Stimulated activated CD4-positive, alpha-beta T cell treated with anti-CD3 and anti-CD28 coated beads, Interleukin-2, amount 100 ng/mL, for 4 hours (primary cell): ENCODE measurements at regions not wholly inside any gene's neighbourhood (a gene's known extent, or its start where the extent isn't known, plus 50 kb on each side); places are given as distances from the start of the nearest gene placed in this dataset.
"Not testable (repeated sequence)": the region's sequence is repeated elsewhere in the genome, so short reads cannot be mapped to it uniquely, and the experiment has no call there.

Experiments
- DNase-seq: peaks from one replicate; pipeline ENCODE4 v3.0.0-alpha.2; 2020; ENCODE audit warnings: low read depth

DNA sequence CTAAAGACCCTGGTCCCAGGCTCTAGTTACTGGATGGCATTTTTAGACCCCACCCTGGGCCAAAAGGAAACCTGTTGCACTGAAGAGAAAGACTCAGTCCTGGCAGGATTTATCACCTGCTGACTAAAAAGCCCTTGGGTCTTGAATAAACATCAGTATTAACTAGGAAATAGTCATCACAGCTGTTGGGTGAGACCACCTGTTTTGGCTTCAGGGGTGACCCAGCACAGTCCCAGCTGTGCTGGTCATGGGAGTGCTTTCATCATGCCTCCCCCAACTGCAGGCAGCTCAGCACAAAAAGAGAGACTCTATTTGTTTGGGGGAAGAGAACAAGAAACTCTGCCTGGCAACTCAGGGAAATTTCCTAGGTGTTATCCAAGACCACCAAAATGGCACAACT is 903.2 kb downstream of the C4orf33 start:
- no peak for DNase-seq

- no peak for DNase-seq
These were observed 912.5 kb downstream of the C4orf33 start for GRCh38 chr4:130008461-130008860.

DNA sequence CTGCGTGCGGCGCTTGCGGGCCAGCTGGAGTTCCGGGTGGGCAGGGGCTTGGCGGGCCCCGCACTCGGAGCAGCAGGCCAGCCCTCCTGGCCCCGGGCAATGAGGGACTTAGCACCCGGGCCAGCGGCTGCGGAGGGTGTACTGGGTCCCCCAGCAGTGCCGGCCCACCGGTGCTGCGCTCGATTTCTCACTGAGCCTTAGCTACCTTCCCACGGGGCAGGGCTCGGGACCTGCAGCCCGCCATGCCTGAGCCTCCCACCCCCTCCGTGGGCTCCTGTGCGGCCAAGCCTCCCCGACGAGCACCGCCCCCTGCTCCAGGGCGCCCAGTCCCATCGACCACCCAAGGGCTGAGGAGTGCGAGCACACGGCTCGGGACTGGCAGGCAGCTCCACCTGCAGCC is 916.9 kb downstream of the C4orf33 start:
- DNase-seq, result not testable (repeated sequence)

- DNase-seq, result no peak
These were observed 925.8 kb downstream of the C4orf33 start for GRCh38 chr4:130021706-130022105.

DNA sequence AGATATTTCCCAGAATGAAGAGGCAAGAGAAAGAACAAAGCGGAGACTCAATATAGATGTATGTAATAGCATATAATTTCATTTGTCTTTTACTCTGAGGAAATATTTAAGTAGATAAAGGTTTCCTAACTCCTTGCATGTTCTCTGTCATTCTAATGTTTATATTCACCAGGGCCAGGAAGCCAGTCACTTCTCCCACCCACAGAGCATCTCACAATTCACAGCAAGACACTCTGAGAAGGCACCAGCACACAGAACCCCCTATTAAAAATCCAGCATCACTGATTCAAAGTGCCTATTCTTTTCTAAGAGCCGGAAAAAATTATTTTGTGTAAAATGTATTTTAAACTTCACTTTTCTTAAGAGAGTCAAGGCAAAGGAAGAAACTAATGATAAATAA is 927.1 kb downstream of the C4orf33 start:
- no peak for DNase-seq

GRCh38 chr4:130025701-130026100 is 929.7 kb downstream of the C4orf33 start:
- DNase-seq, result no peak

GRCh38 chr4:130026185-130026584 is 930.2 kb downstream of the C4orf33 start:
- DNase-seq, result no peak

DNA sequence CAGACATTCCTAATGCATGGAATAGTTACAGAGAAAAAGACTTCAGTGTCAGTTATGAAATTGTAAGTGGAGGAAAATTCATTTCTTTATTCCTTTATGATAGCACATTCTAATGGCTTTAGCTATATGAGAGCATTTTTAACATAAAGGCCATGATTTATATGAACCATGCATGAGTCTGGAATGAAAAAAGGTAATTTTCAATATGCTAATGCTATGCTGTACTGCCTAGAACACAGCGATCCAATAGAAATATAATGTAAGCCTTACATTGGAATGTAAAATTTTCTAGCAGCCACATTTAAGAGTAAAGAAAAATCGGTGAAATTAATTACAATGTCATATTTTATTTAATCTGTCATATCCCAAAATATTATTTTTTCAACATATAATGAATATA is 932.0 kb downstream of the C4orf33 start:
- no peak for DNase-seq

GRCh38 chr4:130028552-130028951 is 932.6 kb downstream of the C4orf33 start:
- no peak for DNase-seq

DNA sequence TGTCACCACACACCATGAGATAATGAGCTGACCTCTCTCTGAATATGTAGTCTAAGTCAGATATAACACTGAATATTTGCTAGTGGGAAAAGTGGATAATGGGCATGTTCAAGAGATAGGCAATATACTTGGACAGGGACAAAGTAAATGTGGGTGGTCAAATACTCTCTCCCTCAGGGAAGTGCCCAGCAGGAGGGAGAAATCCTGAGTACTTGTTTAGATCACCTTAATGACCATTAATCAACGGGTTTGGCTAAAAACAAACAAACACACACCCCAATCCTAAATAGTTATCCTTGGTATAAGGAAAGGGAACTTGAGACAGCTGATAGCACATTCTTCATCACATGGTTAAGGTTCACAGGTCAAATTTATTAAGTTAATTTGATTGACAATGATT is 933.5 kb downstream of the C4orf33 start:
- DNase-seq, result no peak

DNA sequence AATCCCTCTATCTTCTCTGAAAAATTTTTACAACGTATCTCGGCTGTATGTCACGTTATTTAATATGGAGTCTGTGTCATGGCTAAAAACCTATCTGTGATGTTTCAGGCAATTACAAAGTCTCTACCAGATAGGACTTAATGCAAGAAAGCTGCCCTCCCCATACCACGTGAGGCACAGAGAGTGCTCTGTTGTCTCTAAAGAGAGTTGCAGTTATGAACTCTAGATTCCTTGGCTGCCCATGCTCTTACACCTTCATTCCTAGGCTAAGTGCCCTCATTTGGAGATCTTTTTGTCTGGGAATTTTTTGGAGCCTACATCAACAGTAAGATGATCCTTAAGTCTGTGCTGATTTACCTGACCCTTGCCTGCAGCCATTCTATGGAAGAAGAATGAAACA is 935.9 kb downstream of the C4orf33 start:
- no peak for DNase-seq

DNA sequence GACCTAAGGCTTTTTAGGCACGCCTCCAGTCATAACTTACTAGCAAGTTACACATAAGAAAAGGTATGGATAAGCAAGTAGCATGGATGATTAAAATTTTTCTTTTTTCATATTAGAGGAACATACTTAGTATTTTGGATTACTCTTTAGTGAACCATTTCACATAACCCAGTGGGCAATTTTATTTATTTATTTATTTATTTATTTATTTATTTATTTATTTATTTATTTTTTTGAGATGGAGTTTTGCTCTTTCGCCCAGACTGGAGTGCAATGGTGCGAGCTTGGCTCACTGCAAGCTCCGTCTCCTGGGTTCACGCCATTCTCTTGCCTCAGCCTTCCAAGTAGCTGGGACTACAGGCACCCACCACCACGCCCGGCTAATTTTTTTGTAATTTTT is 937.7 kb downstream of the C4orf33 start:
- not testable (repeated sequence) for DNase-seq

DNA sequence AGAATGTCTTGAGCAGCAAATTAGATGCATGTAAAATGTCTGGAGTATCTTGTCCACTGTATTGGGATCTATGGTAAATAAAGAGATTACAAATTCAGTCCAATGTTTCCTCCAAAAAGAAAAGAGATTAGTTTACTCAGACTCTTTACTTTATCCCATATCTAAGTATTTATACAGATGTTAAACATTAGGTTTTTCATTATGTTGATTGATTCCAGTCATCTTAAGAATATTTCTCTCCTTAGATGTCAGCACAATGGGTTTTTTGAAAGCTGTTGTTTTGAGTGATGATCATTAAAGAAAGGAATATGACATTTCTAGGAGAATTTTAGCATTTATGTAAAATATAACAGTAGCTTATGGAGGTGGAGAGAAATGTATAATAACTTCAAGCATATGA is 938.9 kb downstream of the C4orf33 start:
- no peak for DNase-seq

- DNase-seq, result no peak
These were observed 939.4 kb downstream of the C4orf33 start for GRCh38 chr4:130035391-130035790.

DNA sequence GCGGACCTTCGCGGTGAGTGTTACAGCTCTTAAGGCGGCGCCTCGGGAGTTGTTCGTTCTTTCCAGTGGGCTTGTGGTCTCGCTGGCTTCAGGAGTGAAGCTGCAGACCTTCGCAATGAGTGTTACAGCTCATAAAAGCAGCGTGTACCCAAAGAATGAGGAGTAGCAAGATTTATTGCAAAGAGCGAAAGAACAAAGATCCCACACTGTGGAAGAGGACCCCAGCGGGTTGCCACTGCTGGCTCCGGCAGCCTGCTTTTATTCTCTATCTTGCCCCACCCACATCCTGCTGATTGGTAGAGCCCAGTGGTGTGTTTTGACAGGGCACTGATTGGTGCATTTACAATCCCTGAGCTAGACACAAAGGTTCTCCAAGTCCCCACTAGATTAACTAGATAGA is 941.9 kb downstream of the C4orf33 start:
- not testable (repeated sequence) for DNase-seq

GRCh38 chr4:130038540-130038939 is 942.6 kb downstream of the C4orf33 start:
- not testable (repeated sequence) for DNase-seq

DNA sequence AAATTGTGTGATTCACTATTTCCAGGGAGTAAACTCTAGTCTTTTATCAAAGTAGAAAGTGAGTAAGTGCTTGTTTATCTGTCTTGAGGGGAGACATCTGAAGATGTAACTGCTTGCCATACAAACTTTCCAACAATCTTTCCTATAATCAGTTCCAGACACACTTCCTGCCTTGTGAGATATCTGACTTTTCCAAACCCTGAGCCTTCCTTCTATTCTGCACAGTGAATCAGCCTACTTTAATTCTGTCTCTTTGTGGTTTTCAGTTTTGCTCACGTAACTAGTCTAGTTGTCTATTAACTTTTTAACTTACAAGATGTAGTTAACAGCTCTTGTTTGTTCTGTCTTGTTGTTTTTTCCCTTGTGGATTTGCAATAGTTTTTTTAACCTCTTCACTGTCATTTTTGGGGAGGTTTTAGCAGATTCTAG is 947.8 kb downstream of the C4orf33 start:
- DNase-seq, result no peak

GRCh38 chr4:130044788-130045531 is 949.0 kb downstream of the C4orf33 start:
- DNase-seq, result no peak

DNA sequence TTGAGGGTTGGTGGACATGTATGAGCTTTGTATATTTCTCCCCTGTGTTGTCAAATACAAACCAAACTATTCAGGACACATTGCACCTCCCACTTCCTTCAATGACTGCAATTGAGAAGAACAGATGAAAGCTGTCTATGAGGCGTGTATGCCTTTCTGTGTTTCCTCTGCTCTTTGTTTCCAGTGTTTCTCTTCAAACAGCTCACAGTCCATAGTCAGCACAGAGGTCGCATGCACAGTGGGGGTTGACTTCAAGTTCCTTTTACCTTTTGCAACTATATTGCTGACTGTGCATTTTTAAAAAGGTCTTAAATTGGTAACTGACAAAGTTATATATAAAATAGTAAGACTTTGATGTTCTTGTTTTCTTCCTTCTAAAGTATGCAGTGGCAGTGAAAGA is 957.8 kb downstream of the C4orf33 start:
- DNase-seq, result no peak

GRCh38 chr4:130054908-130055307 is 959.0 kb downstream of the C4orf33 start:
- DNase-seq, result no peak

GRCh38 chr4:130056286-130056685 is 960.3 kb downstream of the C4orf33 start:
- no peak for DNase-seq

GRCh38 chr4:130064471-130064870 is 968.5 kb downstream of the C4orf33 start:
- no peak for DNase-seq

GRCh38 chr4:130067419-130067818 is 971.5 kb downstream of the C4orf33 start:
- no peak for DNase-seq

GRCh38 chr4:130068072-130068471 is 972.1 kb downstream of the C4orf33 start:
- DNase-seq, result no peak
